GM12878 (cell line): ENCODE measurements at regions not wholly inside any gene's neighbourhood (a gene's known extent, or its start where the extent isn't known, plus 50 kb on each side); places are given as distances from the start of the nearest gene placed in this dataset.

Experiments used
- ATAC-seq: fragments of 200-7000 bp; cut with Tn5 transposase; 3 replicates; pipeline ENCODE4 v1.9.1; 2020; ENCODE audit warnings: mild to moderate bottlenecking, moderate library complexity
- BruUV-seq: library from RNA; stranded (reverse); fragments of 400-500 nt; replicated peaks from 2 replicates; lab custom pipeline; 2021; lab: Mats Ljungman, UMichigan
- CTCF ChIA-PET: fragments of 300-600 bp; sonication (Branson Sonifier 250); formaldehyde crosslinking; extraction: SDS; loops from one replicate; lab custom pipeline; 2021; ENCODE audit warnings: inconsistent platforms; lab: Yijun Ruan, JAX
- POLR2A ChIA-PET: fragments of 350-600 bp; formaldehyde crosslinking; extraction: SDS; loops from one replicate; lab custom pipeline; 2021; ENCODE audit warnings: inconsistent platforms; lab: Charles Lee
- RAD21 ChIA-PET: fragments of 300-600 bp; sonication (Branson Sonifier 250); formaldehyde crosslinking; loops from one replicate; lab custom pipeline; 2023; ENCODE audit warnings: antibody characterized with exemption; ENCODE audit not compliant: unreplicated experiment; lab: Charles Lee
- SMC1A ChIA-PET: fragments of 300-600 bp; sonication (Branson Sonifier 250); formaldehyde crosslinking; loops from one replicate; lab custom pipeline; 2023; ENCODE audit not compliant: unreplicated experiment, uncharacterized antibody; lab: Charles Lee
- DNase-seq: peaks from one replicate; pipeline ENCODE4 v3.0.0-alpha.2; 2011; ENCODE audit warnings: low read depth, low spot score
- FAIRE-seq: peaks from 3 replicates; lab custom pipeline; 2011; peaks lifted over from hg19 to GRCh38; lab: Jason Lieb, UNC
- H2AFZ ChIP-seq: 2 replicates; pipeline ENCODE4 v1.6.0; 2011; ENCODE audit warnings: low read depth, low read length, control low read depth; ENCODE audit not compliant: control insufficient read depth
- H3K27ac ChIP-seq: 2 replicates; pipeline ENCODE4 v1.5.1; 2011; ENCODE audit warnings: control low read depth; ENCODE audit not compliant: control insufficient read depth, insufficient read depth
- H3K27me3 ChIP-seq, 2 experiments: replicated peaks in 1 of 2; 2 replicates each; pipeline versions ENCODE4 v1.6.0 to v1.6.1; 2011; ENCODE audit warnings: low read length in 1 of 2; ENCODE audit not compliant: control insufficient read depth in 2 of 2, insufficient read depth in 2 of 2
- H3K36me3 ChIP-seq, 2 experiments: 2 replicates each; pipeline ENCODE4 v1.5.1; 2011; ENCODE audit warnings: low read length in 1 of 2; ENCODE audit not compliant: control insufficient read depth in 2 of 2, insufficient read depth in 2 of 2
- H3K4me1 ChIP-seq: 2 replicates; pipeline ENCODE4 v1.6.1; 2011; ENCODE audit warnings: mild to moderate bottlenecking, low read length, moderate library complexity, mixed read lengths; ENCODE audit not compliant: control insufficient read depth, insufficient read depth
- H3K4me2 ChIP-seq: 2 replicates; pipeline ENCODE4 v1.6.0; 2011; ENCODE audit warnings: control low read depth; ENCODE audit not compliant: control insufficient read depth, insufficient read depth
- H3K4me3 ChIP-seq: fragments of 200-600 bp; sonication (generic); 2 replicates; pipeline ENCODE4 v1.5.1; 2016
- H3K79me2 ChIP-seq: 2 replicates; pipeline ENCODE4 v1.6.0; 2011; ENCODE audit warnings: low read length; ENCODE audit not compliant: control insufficient read depth, insufficient read depth
- H3K9ac ChIP-seq: 2 replicates; pipeline ENCODE4 v1.8.0; 2011; ENCODE audit warnings: low read length, control low read depth, mixed read lengths; ENCODE audit not compliant: control insufficient read depth, insufficient read depth
- H3K9me3 ChIP-seq: replicated peaks from 3 replicates; pipeline ENCODE4 v1.5.1; 2011; ENCODE audit warnings: mild to moderate bottlenecking, low read length; ENCODE audit not compliant: control insufficient read depth, insufficient read depth
- H4K20me1 ChIP-seq: 2 replicates; pipeline ENCODE4 v1.6.0; 2011; ENCODE audit not compliant: control insufficient read depth, insufficient read depth
- ASH2L ChIP-seq: fragments of 300-600, 200-600 bp; sonication (generic); IDR thresholded peaks from 2 replicates; pipeline ENCODE4 v1.6.1; 2017; ENCODE audit warnings: low read depth, mild to moderate bottlenecking, borderline replicate concordance
- CEBPB ChIP-seq, 2 experiments: fragments of 150-350 bp in 1 of 2; IDR thresholded peaks; 2 replicates each; pipeline ENCODE4 v1.6.1; 2012 to 2014; ENCODE audit warnings: low read depth in 2 of 2, low read length in 2 of 2, borderline replicate concordance in 1 of 2, inconsistent platforms in 1 of 2
- CTCF ChIP-seq, 3 experiments: IDR thresholded peaks in 2 of 3; conservative IDR thresholded peaks in 1 of 3; 2 replicates each; pipeline ENCODE4 v1.5.1; 2011; ENCODE audit warnings: low read depth in 3 of 3, low read length in 3 of 3, mild to moderate bottlenecking in 3 of 3, control low read depth in 2 of 3, moderate library complexity in 2 of 3, inconsistent platforms in 1 of 3, mixed read lengths in 1 of 3; ENCODE audit not compliant: control insufficient read depth in 2 of 3, insufficient read depth in 1 of 3; ENCODE audit errors: extremely low read depth in 1 of 3
- KLF5 ChIP-seq: fragments of 450-650 bp; IDR thresholded peaks from 2 replicates; pipeline ENCODE4 v1.6.1; 2014; ENCODE audit warnings: mild to moderate bottlenecking; ENCODE audit not compliant: partially characterized antibody
- MYB ChIP-seq: fragments of 150-350 bp; IDR thresholded peaks from 2 replicates; pipeline ENCODE4 v1.6.1; 2014; ENCODE audit warnings: mild to moderate bottlenecking, low read depth, low read length, borderline replicate concordance
- POLR2AphosphoS2 ChIP-seq: IDR thresholded peaks from 2 replicates; pipeline ENCODE4 v1.6.1; 2011; ENCODE audit warnings: low read depth, mild to moderate bottlenecking, low read length, improper control_type of control experiment, moderate library complexity
- RAD21 ChIP-seq: IDR thresholded peaks from 2 replicates; pipeline ENCODE4 v1.6.1; 2011; ENCODE audit warnings: mild to moderate bottlenecking, low read depth, low read length, moderate library complexity; ENCODE audit not compliant: insufficient read depth
- RB1 ChIP-seq: fragments of 450-650 bp; formaldehyde crosslinking; IDR thresholded peaks from 2 replicates; pipeline ENCODE4 v1.6.1; 2017; ENCODE audit warnings: mild to moderate bottlenecking, borderline replicate concordance
- SMC3 ChIP-seq: IDR thresholded peaks from 2 replicates; pipeline ENCODE4 v1.6.1; 2011; ENCODE audit warnings: low read length, improper control_type of control experiment, borderline replicate concordance
- SP1 ChIP-seq: IDR thresholded peaks from one replicate; pipeline ENCODE4 v1.6.1; 2011; ENCODE audit warnings: low read depth, low read length
- TCF12 ChIP-seq: IDR thresholded peaks from 2 replicates; pipeline ENCODE4 v1.6.1; 2011; ENCODE audit warnings: low read depth, mild to moderate bottlenecking, low read length
- in situ Hi-C: fragments of 300-500 bp; cut with MboI; formaldehyde crosslinking; loops from 9 replicates; pipeline ENCODE4 v1.14.3; 2018; ENCODE audit warnings: mixed read lengths
- intact Hi-C: fragments of 100-400 bp; cut with micrococcal nuclease; formaldehyde crosslinking; loops from one replicate; pipeline ENCODE4 v1.14.2; 2022; ENCODE audit not compliant: unreplicated experiment

GRCh38 chr6:122869437-122870024, 80.5 kb downstream of the SMPDL3A start:
- H3K79me2 ChIP-seq = no peaks in the 10 kb centered on the region
- ATAC-seq = peak; percentile 90
- no peak overlapping the region for H3K27ac ChIP-seq
- no peak for DNase-seq
- H3K27me3 ChIP-seq = no peaks in the 10 kb centered on the region
- no peaks in the 10 kb centered on the region for H3K9me3 ChIP-seq
- ChIA-PET SMC1A (interaction anchor here (0.6 to 9.3 kb wide), 69 partner anchors 9 to 846 kb away, joined by 3 to 89 read pairs (median 4); no protein-coding TSS in a partner anchor), RAD21 (interaction anchor here (0.6 to 4.8 kb wide), 47 partner anchors 9 to 846 kb away, joined by 3 to 91 read pairs (median 5); no protein-coding TSS in a partner anchor), POLR2A (no interaction called here), CTCF (interaction anchor here (0.6 to 6.6 kb wide), 93 partner anchors 9 to 1019 kb away, joined by 3 to 175 read pairs (median 4); partner anchors contain the start of gene FABP7)
- no peak overlapping the region for H2AFZ ChIP-seq
- no TSS peak for BruUV-seq
- H4K20me1 ChIP-seq = no peaks in the 10 kb centered on the region
- no peak for FAIRE-seq
- H3K9ac ChIP-seq = no peak overlapping the region
- H3K4me1 ChIP-seq = no peaks in the 10 kb centered on the region
- no peak overlapping the region for H3K4me3 ChIP-seq
- H3K4me2 ChIP-seq = no peak overlapping the region
- no peaks in the 10 kb centered on the region for H3K36me3 ChIP-seq
- intact Hi-C loops (loop anchor here (1.0 to 10.0 kb wide), 2 partner anchors 450 to 845 kb away; no protein-coding TSS in a partner anchor), in situ Hi-C loops (loop anchor here (10.0 kb wide), 1 partner anchor 445 kb away; no protein-coding TSS in a partner anchor)
- TF ChIP-seq KLF5 (no peak), ASH2L (no peak), RB1 (peak; percentile 31; the same call in 1 of the 2 replicates), TCF12 (no peak), CTCF (IDR thresholded peaks at IDR 0.05 in 2 of 3, conservative IDR thresholded peaks at IDR 0.05 in 1 of 3; ENCODE audit: control insufficient read depth in 2 of 3, extremely low read depth in 1 of 3, insufficient read depth in 1 of 3, low read depth in 3 of 3, low read length in 3 of 3) (peak; percentile 49 to 62 (median 62); a peak in 4 of 6 replicates), MYB (no peak), RAD21 (peak; percentile 81), CEBPB (IDR thresholded peaks at IDR 0.05; ENCODE audit: borderline replicate concordance in 1 of 2, low read depth in 2 of 2, low read length in 2 of 2) (peak in 1 of 2 experiments; percentile 72; a peak in 1 of 4 replicates), SMC3 (peak; percentile 21; the same call in 1 of the 2 replicates), POLR2AphosphoS2 (no peak), SP1 (no peak)
